GM11168 (cell line): ENCODE measurements at regions not wholly inside any gene's neighbourhood (a gene's known extent, or its start where the extent isn't known, plus 50 kb on each side); places are given as distances from the start of the nearest gene placed in this dataset.

Source experiments
- in situ Hi-C: fragments of 300-500 bp; cut with MboI; formaldehyde crosslinking; loops from one replicate; pipeline ENCODE4 v1.12.0; 2022; ENCODE audit warnings: low sequenced_read_pairs; ENCODE audit not compliant: unreplicated experiment

DNA sequence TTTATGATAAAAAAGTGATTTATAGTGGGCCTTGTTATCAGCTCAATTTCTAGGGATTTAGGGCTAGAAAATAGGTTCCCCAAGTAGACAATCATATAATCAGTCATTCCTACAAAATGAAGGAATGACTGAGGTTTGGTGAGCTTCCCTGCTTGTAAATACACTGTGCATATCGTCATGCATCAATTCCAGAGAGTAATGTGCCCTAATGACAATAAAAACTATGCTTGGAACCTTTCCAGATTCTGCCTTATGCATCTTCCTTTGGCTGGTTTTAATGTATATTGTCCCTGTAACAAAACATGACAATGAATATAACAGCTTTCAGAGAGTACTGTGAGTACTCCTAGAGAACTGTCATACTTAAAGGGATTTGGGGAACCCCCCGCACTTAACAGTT is 1310.9 kb downstream of the PCDH7 start:
- in situ Hi-C loops: no loop called here

DNA sequence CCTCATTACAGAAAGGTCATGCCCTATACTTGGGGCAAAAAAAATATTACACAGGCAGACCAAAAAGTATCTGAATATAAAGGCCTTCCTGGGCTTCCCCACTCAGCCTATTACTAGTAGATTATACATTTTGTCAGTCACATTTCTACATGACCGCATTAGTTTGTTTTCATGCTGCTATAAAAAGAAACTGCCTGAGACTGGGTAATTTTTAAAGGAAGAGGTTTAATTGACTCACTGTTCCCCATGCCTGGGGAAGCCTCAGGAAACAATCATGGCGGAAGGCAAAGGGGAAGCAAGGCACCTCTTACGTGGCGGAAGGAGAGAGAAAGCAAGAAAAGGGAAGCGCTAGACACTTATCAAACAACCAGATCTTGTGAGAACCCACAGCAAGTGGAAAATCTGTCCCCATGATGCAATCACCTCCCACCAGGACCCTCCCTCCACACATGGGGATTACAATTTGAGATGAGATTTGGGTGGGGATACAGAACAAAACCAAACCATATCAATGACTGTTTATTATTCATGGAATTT is 1312.0 kb downstream of the PCDH7 start:
- in situ Hi-C loops: no loop called here

DNA sequence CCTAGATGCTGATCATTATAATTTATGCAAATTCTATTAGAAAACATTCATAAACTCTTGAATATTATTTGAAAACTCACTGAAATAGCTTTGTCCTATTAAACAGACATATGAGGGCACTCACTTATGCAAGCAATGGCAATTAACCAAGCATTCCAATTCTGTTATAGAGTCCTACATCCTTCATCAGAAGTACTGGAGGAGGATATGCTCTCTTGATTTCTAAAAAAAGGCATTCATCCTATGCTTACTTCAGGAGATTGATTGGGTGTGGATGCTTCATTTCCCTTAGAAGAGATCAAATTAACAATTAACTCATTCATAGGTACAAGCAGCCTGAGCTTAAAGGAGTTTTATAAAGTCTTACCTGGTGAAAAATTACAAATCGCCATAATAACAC is 1317.2 kb downstream of the PCDH7 start:
- in situ Hi-C loops: no loop called here

DNA sequence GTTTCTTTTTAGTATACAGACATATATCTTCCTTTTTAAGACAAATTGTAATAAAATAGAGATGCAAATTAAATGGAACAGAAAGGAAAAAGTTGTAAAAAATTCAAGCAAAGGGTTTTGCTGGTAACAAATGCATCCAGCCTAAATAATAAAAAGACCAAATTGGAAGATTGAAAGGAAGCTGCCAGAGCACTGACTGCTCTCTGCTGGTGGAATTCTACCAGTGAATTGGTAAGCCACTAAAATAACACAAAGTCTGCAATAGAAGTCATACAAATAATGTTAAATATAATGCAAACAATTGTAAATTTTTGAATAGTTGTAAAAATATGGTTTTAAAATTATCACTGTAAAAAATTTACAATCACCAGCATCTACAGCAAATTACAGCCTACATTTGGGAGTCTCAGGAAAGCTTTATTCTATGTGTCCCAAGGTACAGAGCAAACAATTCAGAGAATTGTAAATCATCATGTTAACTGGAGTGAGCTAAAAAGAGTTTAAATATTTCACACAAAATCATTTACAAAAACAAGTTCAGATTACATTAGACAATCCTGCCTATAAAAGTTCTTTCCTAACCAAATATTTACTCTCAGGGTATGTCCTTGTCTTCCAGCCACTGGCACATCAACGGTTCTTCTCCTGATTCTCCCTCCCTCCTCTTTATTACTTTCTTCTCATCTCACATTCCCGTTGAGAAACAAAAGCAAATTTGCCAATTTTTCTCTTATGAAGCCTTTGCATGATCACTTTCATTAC is 1322.5 kb downstream of the PCDH7 start:
- in situ Hi-C loops: no loop called here

DNA sequence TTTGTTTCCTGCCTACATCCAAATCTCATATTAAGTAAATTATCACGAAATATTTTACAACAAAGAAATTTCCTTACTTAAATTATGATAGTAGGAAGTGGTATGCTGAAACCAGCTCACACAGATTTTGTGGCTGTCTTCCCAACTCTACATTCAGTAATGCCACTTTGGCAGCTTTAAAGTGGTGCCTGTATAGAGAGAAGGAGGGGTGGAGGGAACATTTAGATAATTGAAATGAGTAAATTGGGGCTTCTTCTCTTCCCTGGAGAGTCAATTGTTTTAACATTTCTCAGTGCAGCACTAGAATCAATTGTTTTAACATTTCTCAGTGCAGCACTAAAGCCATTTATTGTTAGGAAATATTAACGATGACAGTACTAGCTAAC is 1323.1 kb downstream of the PCDH7 start:
- in situ Hi-C loops: no loop called here

DNA sequence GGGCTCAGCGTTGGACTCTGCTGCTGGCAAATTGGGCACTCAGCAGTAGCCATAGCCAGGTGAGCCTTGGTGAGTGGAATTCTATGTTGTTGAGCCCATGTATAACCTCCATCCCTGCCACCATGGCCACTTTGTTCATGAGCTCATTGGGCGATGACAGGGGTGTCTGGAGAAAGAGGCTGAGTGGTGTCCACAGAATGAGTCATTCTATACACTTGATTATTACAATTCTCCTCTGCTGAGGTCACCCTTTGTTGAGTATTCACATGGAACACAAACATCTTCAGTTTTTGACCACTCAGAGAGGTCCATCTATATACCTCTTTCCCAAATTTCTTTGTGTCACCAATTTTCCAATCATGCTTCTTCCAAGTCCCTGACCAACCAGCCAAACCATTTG is 1341.7 kb downstream of the PCDH7 start:
- in situ Hi-C loops: no loop called here

DNA sequence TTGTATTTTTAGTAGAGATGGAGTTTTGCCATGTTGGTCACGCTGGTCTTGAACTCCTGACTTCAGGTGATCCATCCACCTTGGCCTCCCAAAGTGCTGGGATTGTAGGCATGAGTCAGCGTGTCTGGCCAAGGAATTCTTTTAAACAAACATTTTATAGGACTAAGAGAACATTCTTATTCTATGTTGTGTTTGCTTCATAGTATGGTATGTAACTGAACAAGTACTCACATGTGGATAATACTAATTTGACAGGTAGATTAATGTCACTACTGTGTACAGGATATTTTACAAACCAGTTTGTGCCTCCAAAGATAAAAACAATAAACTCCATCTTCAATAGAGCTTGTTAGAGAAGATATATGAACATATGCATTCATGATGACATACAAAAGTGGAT is 1353.4 kb downstream of the PCDH7 start:
- in situ Hi-C loops: no loop called here

DNA sequence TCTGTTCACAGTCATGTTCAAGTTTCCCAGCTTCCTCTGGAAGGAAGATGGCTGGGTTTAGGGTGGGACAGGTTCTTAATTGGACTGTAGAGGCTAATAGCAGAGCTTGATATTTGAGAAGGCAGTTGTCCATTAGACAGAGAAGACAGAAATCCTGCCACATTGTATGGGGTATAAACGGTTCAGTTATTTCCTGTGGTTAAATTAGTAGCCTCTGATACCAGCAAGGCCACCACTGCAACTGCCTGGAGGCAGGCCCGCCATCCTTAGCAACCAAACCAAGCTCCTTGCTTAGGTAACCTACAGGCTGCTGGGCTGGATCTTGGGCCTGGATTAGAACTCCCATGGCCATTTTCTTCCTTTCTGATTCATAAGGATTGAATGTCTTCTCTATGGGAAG is 1367.0 kb downstream of the PCDH7 start:
- in situ Hi-C loops: no loop called here

DNA sequence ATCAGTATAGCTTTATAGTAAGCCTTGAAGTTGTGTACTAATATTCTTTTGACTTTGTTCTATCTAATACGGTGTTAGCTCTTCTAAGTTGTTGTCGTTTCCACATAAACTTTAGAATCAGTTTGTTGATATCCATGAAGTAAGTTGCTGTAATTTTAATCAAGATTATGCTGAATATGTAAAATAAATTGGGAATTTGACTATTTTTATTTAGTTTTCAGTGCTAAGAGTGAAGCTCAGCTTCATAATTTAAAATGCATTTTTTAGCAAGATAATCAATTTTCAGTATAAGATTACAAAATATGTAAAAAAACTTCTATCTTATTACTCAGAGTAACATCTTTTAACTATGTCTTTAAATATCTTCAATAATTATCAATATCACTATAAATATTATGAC is 1374.8 kb downstream of the PCDH7 start:
- in situ Hi-C loops: no loop called here

DNA sequence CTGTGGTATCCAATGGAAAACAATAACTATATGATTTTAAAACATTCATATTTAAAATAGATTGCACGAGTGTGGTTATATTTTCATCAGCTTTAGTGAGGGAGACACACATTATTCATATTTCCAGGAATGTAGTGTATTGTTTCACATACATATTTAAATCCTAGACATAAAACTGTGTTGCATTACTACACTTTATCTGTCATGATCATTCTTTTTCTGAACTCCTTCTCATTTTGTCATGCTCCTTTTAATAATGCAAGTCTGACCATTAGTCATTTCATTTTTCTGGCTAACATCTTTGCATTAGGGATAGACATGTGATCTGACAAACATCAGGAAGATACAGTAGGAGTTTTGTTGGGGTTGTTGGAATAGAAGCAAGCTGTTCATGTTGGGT is 1382.7 kb downstream of the PCDH7 start:
- in situ Hi-C loops: no loop called here

DNA sequence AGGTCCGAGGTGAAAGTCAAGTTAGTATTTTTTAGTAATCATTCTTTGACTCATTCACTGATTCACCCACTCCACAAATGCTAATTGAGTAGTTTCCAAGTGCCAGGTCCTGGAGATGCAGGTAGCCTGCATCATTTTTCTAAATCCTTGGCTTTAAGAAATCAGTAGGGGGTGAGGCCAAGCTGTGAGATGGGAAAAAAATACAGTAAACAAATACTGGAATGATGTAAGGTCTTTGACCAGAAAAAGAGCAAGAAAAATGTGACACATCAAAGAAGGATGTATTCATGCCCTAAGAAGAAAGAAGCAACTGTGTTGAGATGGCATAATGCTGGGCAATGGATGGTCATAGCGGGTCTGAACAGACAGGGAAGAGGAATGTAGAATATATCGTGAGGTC is 1386.6 kb downstream of the PCDH7 start:
- in situ Hi-C loops: no loop called here

DNA sequence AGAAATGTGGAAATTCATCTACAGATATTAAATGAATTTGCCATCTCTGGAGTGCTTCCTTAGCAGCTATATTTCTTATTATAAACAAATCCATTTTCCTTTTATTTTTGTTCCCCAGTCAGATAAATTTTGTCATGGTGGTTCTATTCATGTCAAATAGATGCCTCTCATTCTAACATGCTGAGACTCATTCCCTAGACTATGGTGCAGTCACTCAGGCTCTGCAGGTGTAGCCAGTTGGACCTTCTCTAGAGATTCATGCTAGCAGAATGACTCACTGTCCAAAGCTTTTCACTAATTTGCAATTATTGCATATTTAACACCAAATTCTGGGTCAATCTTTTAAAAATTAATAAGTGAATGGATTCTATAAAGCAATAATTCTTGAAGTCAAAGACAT is 1392.7 kb downstream of the PCDH7 start:
- in situ Hi-C loops: no loop called here

DNA sequence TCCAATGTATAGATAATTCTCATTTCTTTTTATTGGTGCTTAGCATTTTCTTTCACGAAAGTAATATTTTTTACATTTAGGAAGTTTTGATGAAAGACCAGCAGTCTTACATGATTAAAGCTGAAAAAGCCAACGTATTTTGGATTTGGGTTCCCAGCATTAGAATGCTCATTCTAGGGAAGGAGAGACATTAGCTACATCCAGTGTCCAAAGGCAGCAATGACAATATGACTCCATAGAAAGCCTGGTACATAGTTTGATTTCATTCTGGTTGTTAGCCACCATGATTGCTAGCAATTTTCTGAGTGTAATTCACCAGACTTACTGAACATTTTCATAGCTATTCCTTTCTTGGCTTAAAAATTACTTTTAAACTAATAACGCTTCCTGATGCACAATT is 1397.5 kb downstream of the PCDH7 start:
- in situ Hi-C loops: no loop called here

DNA sequence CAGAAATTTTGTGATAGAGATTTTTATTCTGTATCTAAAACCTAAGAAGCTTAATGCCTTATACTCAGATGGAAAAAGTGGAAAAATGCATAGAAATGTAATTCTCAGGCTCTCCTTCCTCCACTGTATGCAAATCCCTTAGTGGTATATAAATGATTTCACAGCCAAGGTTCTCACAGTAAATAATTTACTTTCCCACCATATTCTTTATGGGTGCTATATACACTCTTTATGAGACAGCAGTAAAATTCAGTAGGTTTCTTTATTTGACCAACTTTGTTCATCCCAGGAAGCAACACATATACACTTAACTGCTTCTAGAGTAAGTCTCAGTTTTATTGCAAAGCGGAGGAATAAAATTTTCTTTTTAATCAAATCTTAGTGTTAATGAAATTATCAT is 1399.7 kb downstream of the PCDH7 start:
- in situ Hi-C loops: no loop called here

DNA sequence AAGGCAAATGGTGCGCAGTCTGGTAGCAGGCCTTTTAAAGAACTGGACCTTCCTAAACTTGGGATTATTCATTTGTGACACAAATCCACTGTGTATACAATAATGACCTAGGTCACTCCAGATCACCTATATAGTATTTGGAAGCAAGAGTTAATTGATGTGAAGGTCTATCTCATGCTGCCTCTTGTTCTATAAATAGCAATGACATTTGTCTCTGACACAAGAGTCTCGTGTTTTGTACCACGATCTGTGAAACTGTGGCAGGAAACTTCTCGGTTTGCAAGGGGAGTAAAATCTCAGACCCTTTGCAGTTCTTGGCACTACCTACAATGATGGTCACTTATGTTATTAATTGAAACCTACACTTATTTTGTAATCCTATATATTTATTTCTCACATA is 1408.4 kb downstream of the PCDH7 start:
- in situ Hi-C loops: no loop called here

DNA sequence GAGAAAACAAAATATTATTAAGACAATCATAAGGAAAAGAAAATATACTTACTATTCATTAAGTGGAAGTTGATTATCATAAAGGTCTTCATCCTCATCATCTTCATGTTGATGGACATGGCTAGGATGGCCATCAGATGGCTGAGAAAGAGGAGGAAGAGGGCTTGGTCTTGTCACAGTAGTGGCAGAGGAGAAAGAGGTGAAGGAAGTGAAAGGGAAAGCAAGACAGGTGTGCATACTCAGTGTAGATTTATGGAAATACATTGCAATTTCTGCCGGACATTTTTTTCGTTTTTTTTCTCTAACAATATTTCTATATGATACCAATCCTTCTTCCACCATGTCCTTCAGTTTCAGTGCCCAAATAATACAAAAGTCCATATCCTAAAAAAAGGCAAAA is 1409.8 kb downstream of the PCDH7 start:
- in situ Hi-C loops: no loop called here

DNA sequence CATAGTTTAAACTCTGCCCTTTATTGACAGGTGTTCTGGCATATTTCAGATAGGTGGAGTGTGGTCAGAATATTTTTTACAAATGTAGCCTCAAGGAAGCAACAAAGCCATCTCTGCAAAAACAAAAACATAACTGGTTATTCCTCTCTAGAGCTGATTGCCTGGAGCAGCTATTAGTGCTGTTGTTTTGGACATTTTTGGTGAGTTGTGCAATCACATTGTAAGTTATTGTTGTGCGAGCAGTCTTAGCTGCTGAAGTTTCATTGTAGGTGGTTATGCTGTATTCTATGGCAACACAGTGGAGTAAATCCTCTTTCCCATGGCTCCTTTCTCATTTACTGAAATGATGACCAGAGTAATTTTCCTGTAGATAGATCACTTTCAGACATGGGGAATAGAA is 1413.0 kb downstream of the PCDH7 start:
- in situ Hi-C loops: no loop called here

DNA sequence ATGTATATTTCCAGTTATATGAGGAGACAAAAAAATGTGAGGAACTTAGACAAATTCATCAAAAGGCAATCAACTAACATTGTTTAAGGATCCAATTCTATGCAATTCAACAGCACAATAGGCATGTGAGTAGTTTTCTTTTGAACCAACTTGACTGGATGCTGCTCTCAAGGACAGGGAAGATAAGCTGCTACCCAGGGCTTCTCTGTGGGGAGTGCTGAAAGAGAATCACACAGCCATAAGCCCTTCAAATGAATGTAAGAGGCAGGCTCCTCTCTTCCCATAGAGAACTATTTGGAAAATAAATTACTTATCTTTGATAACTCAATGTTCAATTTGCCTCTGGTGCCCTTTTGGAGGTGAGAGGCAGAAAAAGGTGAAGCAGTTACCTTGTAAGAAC is 1413.6 kb downstream of the PCDH7 start:
- in situ Hi-C loops: no loop called here

DNA sequence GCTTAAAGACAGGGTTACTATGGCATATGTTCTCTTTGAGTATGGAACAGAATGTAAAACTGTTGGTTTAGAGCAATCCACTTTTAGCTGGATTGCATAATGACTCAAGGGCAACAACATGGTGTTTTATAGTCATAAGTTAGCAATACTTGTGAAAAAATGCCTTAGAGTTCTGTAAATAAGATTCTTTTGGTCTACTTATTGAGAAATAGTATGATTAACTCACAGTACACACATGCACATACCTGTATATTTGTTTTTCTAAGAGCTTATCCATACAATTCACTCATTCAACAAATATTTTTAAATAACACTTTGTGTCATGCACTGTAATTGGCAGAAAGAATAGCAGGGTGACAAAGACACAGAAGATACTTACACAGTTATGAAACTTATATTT is 1415.5 kb downstream of the PCDH7 start:
- in situ Hi-C loops: no loop called here

DNA sequence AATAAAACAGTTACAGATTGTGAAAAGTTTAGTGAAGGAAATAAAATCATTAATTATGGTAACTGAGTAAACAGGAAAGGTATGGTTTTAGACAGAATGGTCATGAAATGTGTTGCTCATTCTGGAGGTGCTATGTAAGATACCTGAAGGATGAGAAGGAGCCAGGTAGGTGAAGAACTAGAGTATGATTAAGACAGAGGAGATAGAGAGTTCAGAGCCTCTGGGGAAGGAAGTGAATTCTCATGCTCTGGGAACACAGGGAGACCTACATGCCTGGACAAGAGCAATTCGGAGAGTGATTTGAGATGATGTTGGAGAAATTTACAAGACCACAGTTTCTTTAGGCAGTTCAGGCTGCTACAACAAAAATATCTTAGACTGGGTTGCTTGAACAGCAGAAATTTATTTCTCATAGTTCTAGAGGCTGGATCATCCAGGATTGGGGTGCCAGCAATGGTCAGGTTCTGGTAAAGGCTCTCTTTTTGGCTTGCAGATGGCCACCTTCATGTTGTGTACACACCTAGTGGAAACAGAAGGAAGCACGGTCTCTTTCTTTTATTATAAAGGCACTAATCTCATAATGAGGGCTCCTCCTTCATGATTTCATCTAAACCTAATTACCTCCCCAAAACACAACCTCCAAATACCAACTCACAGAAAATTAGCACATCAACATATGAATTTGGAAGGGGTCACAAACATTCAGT is 1416.1 kb downstream of the PCDH7 start:
- in situ Hi-C loops: no loop called here

DNA sequence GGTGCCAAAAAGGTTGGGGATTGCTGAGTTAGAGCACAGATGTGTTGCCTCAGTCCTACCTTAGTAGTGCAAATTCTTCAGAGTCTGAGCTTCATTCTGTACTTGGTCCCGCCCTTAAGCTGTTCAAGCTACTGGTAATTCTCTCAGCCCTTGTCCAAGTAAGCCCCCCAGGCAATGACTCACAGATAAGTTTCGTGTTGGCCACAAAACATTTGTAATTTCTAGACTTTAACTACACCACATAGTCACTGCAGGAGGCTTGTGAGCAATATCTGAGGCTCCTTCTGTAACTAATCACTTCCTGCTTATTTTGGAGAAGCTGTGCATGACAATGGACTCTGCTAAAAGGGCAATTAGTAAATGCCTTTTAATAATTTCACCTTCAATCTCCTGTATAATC is 1420.5 kb downstream of the PCDH7 start:
- in situ Hi-C loops: no loop called here

DNA sequence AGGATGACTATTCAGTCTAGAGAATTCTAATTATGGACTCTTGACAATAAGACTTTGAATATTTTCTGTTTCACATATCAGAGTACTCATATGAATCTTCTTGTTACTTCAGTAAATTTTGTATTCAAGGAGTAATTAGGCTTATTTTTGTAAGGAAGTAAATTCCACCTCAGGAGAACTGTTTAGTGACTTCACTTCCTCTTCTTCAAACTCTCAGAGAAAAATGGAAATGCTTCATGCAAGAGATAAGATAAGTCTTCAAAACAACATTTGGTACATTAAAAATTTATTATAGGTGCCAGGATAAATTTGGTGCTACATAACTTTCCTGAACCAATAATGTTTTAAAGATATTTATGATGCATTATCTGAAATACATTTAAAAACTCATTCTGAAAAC is 1421.9 kb downstream of the PCDH7 start:
- in situ Hi-C loops: no loop called here
